Activated CD4-positive, alpha-beta memory T cell treated with anti-CD3 and anti-CD28 coated beads, Interleukin-2, amount 10 ng/mL, durations not matched to agents 7 days and 5 days (primary cell): ENCODE measurements at regions not wholly inside any gene's neighbourhood (a gene's known extent, or its start where the extent isn't known, plus 50 kb on each side); places are given as distances from the start of the nearest gene placed in this dataset.

Experiments
- CTCF ChIA-PET: fragments of 350-600 bp; sonication (Branson Sonifier 250); formaldehyde crosslinking; loops from one replicate; lab custom pipeline; 2021; ENCODE audit warnings: antibody characterized with exemption, inconsistent platforms; lab: Charles Lee
- POLR2A ChIA-PET: fragments of 350-600 bp; sonication (Branson Sonifier 250); formaldehyde crosslinking; loops from one replicate; lab custom pipeline; 2021; ENCODE audit warnings: antibody characterized with exemption; lab: Charles Lee
- DNase-seq: peaks from one replicate; pipeline ENCODE4 v3.0.0-alpha.2; 2020
- H3K27ac Mint-ChIP-seq: one replicate; pipeline ENCODE4 v1.8.0; 2021; ENCODE audit warnings: mild to moderate bottlenecking, mixed read lengths
- H3K27me3 Mint-ChIP-seq: one replicate; pipeline ENCODE4 v1.8.0; 2021; ENCODE audit warnings: mixed read lengths
- H3K36me3 Mint-ChIP-seq: one replicate; pipeline ENCODE4 v1.8.0; 2021; ENCODE audit warnings: low read depth, mixed read lengths
- H3K4me1 Mint-ChIP-seq: one replicate; pipeline ENCODE4 v1.8.0; 2021; ENCODE audit warnings: mixed read lengths
- H3K4me3 Mint-ChIP-seq: one replicate; pipeline ENCODE4 v1.8.0; 2021; ENCODE audit warnings: mild to moderate bottlenecking, mixed read lengths
- H3K9me3 Mint-ChIP-seq: one replicate; pipeline ENCODE4 v1.8.0; 2021; ENCODE audit warnings: mixed read lengths

- ChIA-PET POLR2A (no interaction called here), CTCF (no interaction called here)
- no peak overlapping the region for H3K27ac Mint-ChIP-seq
- H3K36me3 Mint-ChIP-seq, result no peaks in the 10 kb centered on the region
- H3K27me3 Mint-ChIP-seq, result no peaks in the 10 kb centered on the region
- no peaks in the 10 kb centered on the region for H3K9me3 Mint-ChIP-seq
- no peak for DNase-seq
- H3K4me1 Mint-ChIP-seq, result peaks cover 2% of the 10 kb centered on the region
- no peak overlapping the region for H3K4me3 Mint-ChIP-seq
Observed at GRCh38 chr5:158561562-158562190, 538.0 kb downstream of the EBF1 start.

- H3K4me3 Mint-ChIP-seq, result no peak overlapping the region
- no peak overlapping the region for H3K27ac Mint-ChIP-seq
- ChIA-PET CTCF (no interaction called here), POLR2A (no interaction called here)
- no peak for DNase-seq
- no peaks in the 10 kb centered on the region for H3K36me3 Mint-ChIP-seq
- no peaks in the 10 kb centered on the region for H3K9me3 Mint-ChIP-seq
- H3K4me1 Mint-ChIP-seq, result peaks cover 2% of the 10 kb centered on the region
- no peaks in the 10 kb centered on the region for H3K27me3 Mint-ChIP-seq
Observed at GRCh38 chr5:158560170-158560569, 539.5 kb downstream of the EBF1 start.

- no peaks in the 10 kb centered on the region for H3K36me3 Mint-ChIP-seq
- POLR2A ChIA-PET, result no interaction called here
- CTCF ChIA-PET, result no interaction called here
Observed at GRCh38 chr5:158559643-158560042, 540.1 kb downstream of the EBF1 start.

GRCh38 chr5:158559066-158559465, 540.6 kb downstream of the EBF1 start:
- H3K9me3 Mint-ChIP-seq, result no peaks in the 10 kb centered on the region
- H3K4me3 Mint-ChIP-seq, result no peak overlapping the region
- H3K4me1 Mint-ChIP-seq, result peaks cover 2% of the 10 kb centered on the region
- no peaks in the 10 kb centered on the region for H3K27me3 Mint-ChIP-seq
- no peak overlapping the region for H3K27ac Mint-ChIP-seq
- ChIA-PET CTCF (no interaction called here), POLR2A (no interaction called here)
- no peaks in the 10 kb centered on the region for H3K36me3 Mint-ChIP-seq
- no peak for DNase-seq

More at GRCh38 chr5:158559643-158560042, 540.1 kb downstream of the EBF1 start:
- no peak overlapping the region for H3K4me3 Mint-ChIP-seq
- no peak overlapping the region for H3K27ac Mint-ChIP-seq
- no peaks in the 10 kb centered on the region for H3K9me3 Mint-ChIP-seq
- peaks cover 2% of the 10 kb centered on the region for H3K4me1 Mint-ChIP-seq
- DNase-seq, result no peak
- H3K27me3 Mint-ChIP-seq, result no peaks in the 10 kb centered on the region

GRCh38 chr5:158553962-158554336, 545.8 kb downstream of the EBF1 start:
- no peaks in the 10 kb centered on the region for H3K4me1 Mint-ChIP-seq
- H3K36me3 Mint-ChIP-seq, result no peaks in the 10 kb centered on the region
- ChIA-PET CTCF (no interaction called here), POLR2A (no interaction called here)
- H3K9me3 Mint-ChIP-seq, result no peaks in the 10 kb centered on the region
- no peaks in the 10 kb centered on the region for H3K27me3 Mint-ChIP-seq
- DNase-seq, result no peak
- H3K4me3 Mint-ChIP-seq, result no peak overlapping the region
- H3K27ac Mint-ChIP-seq, result no peak overlapping the region

GRCh38 chr5:158553195-158553961, 546.3 kb downstream of the EBF1 start:
- H3K4me3 Mint-ChIP-seq, result no peak overlapping the region
- no peaks in the 10 kb centered on the region for H3K9me3 Mint-ChIP-seq
- H3K27ac Mint-ChIP-seq, result no peak overlapping the region
- POLR2A ChIA-PET, result interaction anchor here (0.5 kb wide), 1 partner anchor 945 kb away, joined by 3 read pairs; no protein-coding TSS in a partner anchor
- CTCF ChIA-PET, result no interaction called here
- no peaks in the 10 kb centered on the region for H3K4me1 Mint-ChIP-seq
- no peak for DNase-seq
- H3K36me3 Mint-ChIP-seq, result no peaks in the 10 kb centered on the region
- H3K27me3 Mint-ChIP-seq, result no peaks in the 10 kb centered on the region

GRCh38 chr5:158552241-158552640, 547.5 kb downstream of the EBF1 start:
- Mint-ChIP-seq H3K4me3 (no peak overlapping the region), H3K4me1 (no peaks in the 10 kb centered on the region), H3K36me3 (no peaks in the 10 kb centered on the region), H3K27ac (no peak overlapping the region), H3K27me3 (peaks cover 3% of the 10 kb centered on the region), H3K9me3 (no peaks in the 10 kb centered on the region)
- CTCF ChIA-PET, result no interaction called here
- DNase-seq, result no peak
- POLR2A ChIA-PET, result no interaction called here

GRCh38 chr5:158549311-158549710, 550.4 kb downstream of the EBF1 start:
- POLR2A ChIA-PET, result no interaction called here

GRCh38 chr5:158546748-158547147, 553.0 kb downstream of the EBF1 start:
- peaks cover 3% of the 10 kb centered on the region for H3K27me3 Mint-ChIP-seq

More at GRCh38 chr5:158549311-158549710, 550.4 kb downstream of the EBF1 start:
- Mint-ChIP-seq H3K9me3 (no peaks in the 10 kb centered on the region), H3K4me1 (no peaks in the 10 kb centered on the region), H3K36me3 (no peaks in the 10 kb centered on the region), H3K4me3 (no peak overlapping the region), H3K27me3 (peaks cover 3% of the 10 kb centered on the region), H3K27ac (no peak overlapping the region)
- CTCF ChIA-PET, result no interaction called here
- no peak for DNase-seq

GRCh38 chr5:158545949-158546530, 553.7 kb downstream of the EBF1 start:
- DNase-seq, result no peak
- peaks cover 3% of the 10 kb centered on the region for H3K27me3 Mint-ChIP-seq
- POLR2A ChIA-PET, result no interaction called here
- H3K4me3 Mint-ChIP-seq, result no peak overlapping the region
- CTCF ChIA-PET, result no interaction called here
- H3K36me3 Mint-ChIP-seq, result no peaks in the 10 kb centered on the region
- no peak overlapping the region for H3K27ac Mint-ChIP-seq
- H3K9me3 Mint-ChIP-seq, result no peaks in the 10 kb centered on the region
- H3K4me1 Mint-ChIP-seq, result no peaks in the 10 kb centered on the region

More at GRCh38 chr5:158546748-158547147, 553.0 kb downstream of the EBF1 start:
- Mint-ChIP-seq H3K4me1 (no peaks in the 10 kb centered on the region), H3K4me3 (no peak overlapping the region), H3K27ac (no peak overlapping the region), H3K9me3 (no peaks in the 10 kb centered on the region), H3K36me3 (no peaks in the 10 kb centered on the region)
- ChIA-PET CTCF (no interaction called here), POLR2A (no interaction called here)
- no peak for DNase-seq

GRCh38 chr5:158544388-158545339, 555.1 kb downstream of the EBF1 start:
- Mint-ChIP-seq H3K27me3 (peaks cover 3% of the 10 kb centered on the region), H3K4me1 (no peaks in the 10 kb centered on the region), H3K27ac (no peak overlapping the region), H3K4me3 (no peak overlapping the region), H3K36me3 (no peaks in the 10 kb centered on the region), H3K9me3 (no peaks in the 10 kb centered on the region)
- ChIA-PET POLR2A (no interaction called here), CTCF (interaction anchor here (0.6 kb wide), 1 partner anchor 149 kb away, joined by 3 read pairs; no protein-coding TSS in a partner anchor)
- DNase-seq, result no peak

GRCh38 chr5:158543539-158544387, 556.0 kb downstream of the EBF1 start:
- no peaks in the 10 kb centered on the region for H3K4me1 Mint-ChIP-seq
- ChIA-PET CTCF (interaction anchor here (0.6 kb wide), 1 partner anchor 148 kb away, joined by 3 read pairs; no protein-coding TSS in a partner anchor), POLR2A (no interaction called here)
- no peak for DNase-seq
- no peaks in the 10 kb centered on the region for H3K36me3 Mint-ChIP-seq
- H3K27ac Mint-ChIP-seq, result no peak overlapping the region
- peaks cover 3% of the 10 kb centered on the region for H3K27me3 Mint-ChIP-seq
- H3K4me3 Mint-ChIP-seq, result no peak overlapping the region
- no peaks in the 10 kb centered on the region for H3K9me3 Mint-ChIP-seq
